Gastroesophageal sphincter (tissue), 3 donors: ENCODE measurements at regions not wholly inside any gene's neighbourhood (a gene's known extent, or its start where the extent isn't known, plus 50 kb on each side); places are given as distances from the start of the nearest gene placed in this dataset.

Experiments used
- CTCF ChIP-seq, 4 experiments: fragments of 200-600 bp in 2 of 4; fragments of 450-650 bp in 2 of 4; sonication (generic) in 1 of 4; IDR thresholded peaks; one replicate each; pipeline ENCODE4 v1.5.1; 2017 to 2019; ENCODE audit warnings: antibody characterized with exemption in 4 of 4, mild to moderate bottlenecking in 2 of 4, moderate library complexity in 2 of 4
- POLR2AphosphoS5 ChIP-seq: sonication (generic); formaldehyde crosslinking; IDR thresholded peaks from one replicate; pipeline ENCODE4 v1.6.1; 2017; ENCODE audit warnings: antibody characterized with exemption

- TF ChIP-seq CTCF (IDR thresholded peaks at IDR 0.05) = no peak
- TF ChIP-seq POLR2AphosphoS5 = no peak
Measured at GRCh38 chr3:168531116-168531515, 435.4 kb upstream of the GOLIM4 start.
